SK-N-SH (cell line): ENCODE measurements at regions not wholly inside any gene's neighbourhood (a gene's known extent, or its start where the extent isn't known, plus 50 kb on each side); places are given as distances from the start of the nearest gene placed in this dataset.

ENCODE experiments used
- CTCF ChIA-PET: fragments of 300-600, 350-600 bp; formaldehyde crosslinking; extraction: SDS; loops from one replicate; lab custom pipeline; 2021; lab: Yijun Ruan, JAX
- POLR2A ChIA-PET: fragments of 350-600 bp; sonication (Branson Sonifier 250); formaldehyde crosslinking; extraction: SDS; loops from one replicate; lab custom pipeline; 2020; ENCODE audit warnings: antibody characterized with exemption, inconsistent platforms; lab: Yijun Ruan, JAX
- DNase-seq: peaks from one replicate; pipeline ENCODE4 v3.0.0; 2012
- H2AFZ ChIP-seq: fragments of 200-600 bp; sonication (generic); 2 replicates; pipeline ENCODE4 v1.8.1; 2016; ENCODE audit warnings: antibody characterized with exemption, mild to moderate bottlenecking, low read depth
- H3F3A ChIP-seq: fragments of 200-600 bp; sonication (generic); replicated peaks from 2 replicates; pipeline ENCODE3; 2016; ENCODE audit warnings: antibody characterized with exemption, mild to moderate bottlenecking; ENCODE audit not compliant: insufficient read depth
- H3K27ac ChIP-seq, 2 experiments: fragments of 200-500 bp in 1 of 2; fragments of 200-600 bp in 1 of 2; sonication (Bioruptor generic) in 1 of 2; sonication (generic), shearing (Covaris generic) in 1 of 2; 2 replicates each; pipeline versions ENCODE4 v1.5.1 to v1.6.1; 2014 to 2016; ENCODE audit warnings: low read depth in 2 of 2, inconsistent platforms in 1 of 2, low read length in 1 of 2, mild to moderate bottlenecking in 1 of 2, mixed read lengths in 1 of 2
- H3K27me3 ChIP-seq: fragments of 200-600 bp; sonication (generic), shearing (Covaris generic); 2 replicates; pipeline ENCODE4 v1.6.1; 2016; ENCODE audit warnings: mixed run types; ENCODE audit not compliant: insufficient read depth
- H3K36me3 ChIP-seq, 2 experiments: fragments of 200-500 bp in 1 of 2; fragments of 200-600 bp in 1 of 2; sonication (Bioruptor generic) in 1 of 2; sonication (generic) in 1 of 2; replicated peaks in 1 of 2; 2 replicates each; pipeline versions ENCODE3 to v1.5.1; 2014 to 2016; ENCODE audit warnings: low read length in 1 of 2, mild to moderate bottlenecking in 1 of 2; ENCODE audit not compliant: insufficient read depth in 2 of 2, control insufficient read depth in 1 of 2
- H3K4me1 ChIP-seq, 2 experiments: fragments of 200-500 bp in 1 of 2; fragments of 200-600 bp in 1 of 2; sonication (Bioruptor generic) in 1 of 2; sonication (generic), shearing (Covaris generic) in 1 of 2; 2 replicates each; pipeline versions ENCODE4 v1.5.1 to v1.6.1; 2014 to 2016; ENCODE audit warnings: low read depth in 1 of 2, low read length in 1 of 2, mixed run types in 1 of 2; ENCODE audit not compliant: insufficient read depth in 2 of 2, control insufficient read depth in 1 of 2
- H3K4me2 ChIP-seq: fragments of 200-600 bp; sonication (generic), shearing (Covaris generic); 2 replicates; pipeline ENCODE4 v1.6.1; 2017; ENCODE audit warnings: mixed run types
- H3K4me3 ChIP-seq, 2 experiments: fragments of 200-500 bp in 1 of 2; fragments of 200-600 bp in 1 of 2; sonication (Bioruptor generic) in 1 of 2; sonication (generic), shearing (Covaris generic) in 1 of 2; 2 replicates each; pipeline versions ENCODE4 v1.5.1 to v1.8.1; 2014 to 2016; ENCODE audit warnings: low read depth in 2 of 2, inconsistent platforms in 1 of 2, low read length in 1 of 2, mild to moderate bottlenecking in 1 of 2, mixed read lengths in 1 of 2, moderate library complexity in 1 of 2
- H3K79me2 ChIP-seq: fragments of 200-600 bp; sonication (generic); 2 replicates; pipeline ENCODE4 v1.8.1; 2017; ENCODE audit warnings: mild to moderate bottlenecking; ENCODE audit not compliant: insufficient read depth
- H3K9ac ChIP-seq: fragments of 200-600 bp; sonication (generic); 2 replicates; pipeline ENCODE4 v1.6.1; 2017; ENCODE audit warnings: mixed run types
- H3K9me2 ChIP-seq: fragments of 200-600 bp; sonication (generic); 2 replicates; pipeline ENCODE4 v1.6.1; 2017; ENCODE audit warnings: mixed run types
- H3K9me3 ChIP-seq: fragments of 200-600 bp; sonication (generic); 2 replicates; pipeline ENCODE4 v1.6.1; 2017; ENCODE audit warnings: mixed run types, mild to moderate bottlenecking, moderate library complexity
- H4K20me1 ChIP-seq: fragments of 200-600 bp; sonication (generic); 2 replicates; pipeline ENCODE4 v1.6.1; 2017; ENCODE audit warnings: mild to moderate bottlenecking, mixed run types; ENCODE audit not compliant: insufficient read depth
- CTCF ChIP-seq: fragments of 200-600 bp; sonication (generic); IDR thresholded peaks from 2 replicates; pipeline ENCODE4 v1.6.1; 2017; ENCODE audit warnings: antibody characterized with exemption, mild to moderate bottlenecking, moderate library complexity
- EZH2phosphoT487 ChIP-seq: fragments of 200-600 bp; sonication (generic); IDR thresholded peaks from 2 replicates; pipeline ENCODE4 v1.6.1; 2017; ENCODE audit warnings: low read depth, mixed run types, mild to moderate bottlenecking, antibody characterized with exemption, moderate library complexity, borderline replicate concordance
- GATA2 ChIP-seq: sonication (generic); formaldehyde crosslinking; IDR thresholded peaks from 2 replicates; pipeline ENCODE4 v1.5.0; 2020; ENCODE audit warnings: mild to moderate bottlenecking, missing genetic modification reagents
- IRF3 ChIP-seq: fragments of 150-350 bp; IDR thresholded peaks from 2 replicates; pipeline ENCODE4 v1.6.1; 2016; ENCODE audit warnings: mild to moderate bottlenecking, low read depth, low read length
- MAX ChIP-seq: IDR thresholded peaks from 2 replicates; pipeline ENCODE4 v1.4.0; 2012; ENCODE audit warnings: low read depth
- PBX3 ChIP-seq: IDR thresholded peaks from 2 replicates; pipeline ENCODE4; 2012
- REST ChIP-seq: IDR thresholded peaks from 2 replicates; pipeline ENCODE4 v1.6.1; 2012; ENCODE audit warnings: mild to moderate bottlenecking, low read depth, low read length, moderate library complexity
- SIN3A ChIP-seq: IDR thresholded peaks from 2 replicates; pipeline ENCODE4 v1.6.1; 2012; ENCODE audit warnings: low read depth, mild to moderate bottlenecking, low read length, moderate library complexity, borderline replicate concordance
- WGBS: methylation state at CpG from one replicate; pipeline ENCODE4 v1.1.6; 2017; ENCODE audit warnings: low lambda C conversion rate; 5-methylcytosine and 5-hydroxymethylcytosine counted together

GRCh38 chr15:87689716-87690115 is 566.8 kb downstream of the NTRK3 start:
- Histone ChIP-seq H3K4me2 (no peak overlapping the region), H3K4me1 (peaks cover 0 to 6% of the 10 kb centered on the region in 2 experiments; a peak in 1 of 4 replicates), H3F3A (no peaks in the 10 kb centered on the region), H4K20me1 (no peaks in the 10 kb centered on the region), H3K9ac (no peak overlapping the region), H3K9me3 (no peaks in the 10 kb centered on the region), H3K4me3 (no peak overlapping the region), H3K27ac (no peak overlapping the region), H3K79me2 (no peaks in the 10 kb centered on the region), H3K9me2 (no peaks in the 10 kb centered on the region), H2AFZ (no peak overlapping the region), H3K36me3 (no peaks in the 10 kb centered on the region), H3K27me3 (no peaks in the 10 kb centered on the region)
- WGBS = 50% methylated on average over 1 of the region's 1 CpG
- TF ChIP-seq MAX = no peak
- TF ChIP-seq IRF3 = no peak
- no peak for TF ChIP-seq CTCF
- no peak for TF ChIP-seq EZH2phosphoT487
- no peak for TF ChIP-seq GATA2 (CRISPR knock-in tag)
- no peak for TF ChIP-seq PBX3
- no peak for TF ChIP-seq SIN3A
- TF ChIP-seq REST = no peak
- CTCF ChIA-PET = interaction anchor here (0.9 to 1.4 kb wide), 2 partner anchors 18 to 24 kb away, joined by 3 read pairs; no protein-coding TSS in a partner anchor
- DNase-seq = no peak
- POLR2A ChIA-PET = no interaction called here
